ENCODE measurements at regions not wholly inside any gene's neighbourhood (a gene's known extent, or its start where the extent isn't known, plus 50 kb on each side); places are given as distances from the start of the nearest gene placed in this dataset.
"Not testable (repeated sequence)": the region's sequence is repeated elsewhere in the genome, so short reads cannot be mapped to it uniquely, and the experiment has no call there.

- H3K27me3 ChIP-seq (ENCODE audit: insufficient read depth, low read length) = no peaks in the 10 kb centered on the region
- no peaks in the 10 kb centered on the region for H3K9me3 ChIP-seq (ENCODE audit: low read length)
- no peaks in the 10 kb centered on the region for H3K36me3 ChIP-seq (ENCODE audit: insufficient read depth, low read length)
- no peak overlapping the region for H2AFZ ChIP-seq (ENCODE audit: low read depth, low read length)
- H3K4me3 ChIP-seq (ENCODE audit: low read length) = no peak overlapping the region
- no peaks in the 10 kb centered on the region for H3K4me1 ChIP-seq (ENCODE audit: insufficient read depth, low read length)
These were observed 426.7 kb upstream of the ARX start for GRCh38 chrX:25442499-25442898.

GRCh38 chrX:25433307-25433706 is 417.5 kb upstream of the ARX start:
- no peak overlapping the region for H2AFZ ChIP-seq (ENCODE audit: low read depth, low read length)

DNA sequence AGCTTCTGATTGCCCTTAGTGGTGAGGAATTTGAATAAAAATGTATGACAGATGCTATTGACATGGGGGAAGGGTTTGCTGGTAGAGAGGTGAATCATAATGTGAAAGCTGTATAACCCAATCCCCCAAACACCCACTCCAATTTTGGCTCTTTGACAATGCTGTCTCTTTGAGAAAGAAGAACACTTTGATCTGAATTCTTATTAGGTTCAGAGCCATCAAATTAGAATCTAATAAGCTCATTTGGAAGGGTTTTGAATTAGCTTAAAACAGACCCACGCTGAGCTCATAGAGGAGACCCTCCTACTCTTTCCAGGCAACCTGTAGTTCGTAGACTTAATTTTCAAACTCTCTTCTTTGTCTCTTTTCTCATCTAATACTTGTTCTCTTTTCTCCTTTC is 416.6 kb upstream of the ARX start:
- Histone ChIP-seq H3K4me3 (ENCODE audit: low read length) (no peak overlapping the region), H3K4me1 (ENCODE audit: insufficient read depth, low read length) (no peaks in the 10 kb centered on the region), H3K36me3 (ENCODE audit: insufficient read depth, low read length) (no peaks in the 10 kb centered on the region), H2AFZ (ENCODE audit: low read depth, low read length) (no peak overlapping the region), H3K27me3 (ENCODE audit: insufficient read depth, low read length) (no peaks in the 10 kb centered on the region), H3K9me3 (ENCODE audit: low read length) (no peaks in the 10 kb centered on the region)

More at GRCh38 chrX:25433307-25433706, 417.5 kb upstream of the ARX start:
- Histone ChIP-seq H3K36me3 (ENCODE audit: insufficient read depth, low read length) (no peaks in the 10 kb centered on the region), H3K9me3 (ENCODE audit: low read length) (no peaks in the 10 kb centered on the region), H3K27me3 (ENCODE audit: insufficient read depth, low read length) (no peaks in the 10 kb centered on the region), H3K4me1 (ENCODE audit: insufficient read depth, low read length) (no peaks in the 10 kb centered on the region), H3K4me3 (ENCODE audit: low read length) (no peak overlapping the region)

DNA sequence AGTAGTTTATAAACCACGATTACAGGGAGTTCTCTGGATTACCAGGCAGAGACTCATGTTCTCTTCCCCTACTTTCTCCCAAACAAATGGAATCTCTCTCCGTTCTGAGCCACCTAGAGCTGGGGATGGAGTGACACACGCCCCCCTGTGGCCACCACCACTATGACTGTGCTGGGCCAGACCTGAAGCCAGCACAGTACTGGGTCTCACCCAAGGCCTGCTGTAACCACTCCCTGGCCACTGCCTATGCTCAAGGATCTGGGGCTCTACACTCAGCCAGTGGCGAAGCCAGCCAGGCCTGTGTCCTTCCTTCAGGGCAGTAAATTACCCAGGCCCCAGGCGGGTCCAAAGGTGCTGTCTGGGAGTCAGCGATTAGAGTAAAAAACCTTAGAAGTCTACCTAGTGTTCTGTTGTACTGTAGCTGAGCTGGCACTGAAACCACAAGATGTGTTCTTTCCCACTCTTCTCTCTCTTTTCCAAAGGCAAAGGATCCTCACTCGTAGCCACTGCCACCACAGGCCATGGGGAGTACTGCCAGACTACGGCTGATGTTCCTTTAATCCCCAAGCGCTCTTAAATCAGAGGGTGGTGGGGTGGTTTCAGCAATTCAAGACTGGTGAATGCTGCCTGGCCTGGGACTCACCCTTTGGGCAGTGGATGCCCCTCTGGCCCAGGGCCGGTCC is 412.2 kb upstream of the ARX start:
- Histone ChIP-seq H3K4me1 (ENCODE audit: insufficient read depth, low read length) (no peaks in the 10 kb centered on the region), H3K36me3 (ENCODE audit: insufficient read depth, low read length) (no peaks in the 10 kb centered on the region), H2AFZ (ENCODE audit: low read depth, low read length) (no peak overlapping the region), H3K4me3 (ENCODE audit: low read length) (no peak overlapping the region), H3K27me3 (ENCODE audit: insufficient read depth, low read length) (no peaks in the 10 kb centered on the region), H3K9me3 (ENCODE audit: low read length) (no peaks in the 10 kb centered on the region)

DNA sequence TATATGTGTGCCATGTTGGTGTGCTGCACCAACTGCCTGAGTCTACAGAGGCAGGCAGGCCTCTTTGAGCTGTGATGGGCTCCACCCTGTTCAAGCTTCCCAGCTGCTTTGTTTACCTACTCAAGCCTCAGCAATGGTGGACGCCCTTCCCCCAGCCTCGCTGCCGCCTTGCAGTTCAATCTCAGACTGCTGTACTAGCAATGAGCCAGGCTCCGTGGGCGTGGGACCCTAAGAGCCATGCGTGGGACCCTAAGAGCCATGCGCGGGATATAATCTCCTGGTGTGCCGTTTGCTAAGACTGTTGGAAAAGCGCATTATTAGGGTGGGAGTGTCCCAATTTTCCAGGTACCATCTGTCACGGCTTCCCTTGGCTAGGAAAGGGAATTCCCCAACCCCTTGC is 388.4 kb upstream of the ARX start:
- not testable (repeated sequence) for H3K36me3 ChIP-seq (ENCODE audit: insufficient read depth, low read length); H3K9me3 ChIP-seq (ENCODE audit: low read length); H2AFZ ChIP-seq (ENCODE audit: low read depth, low read length); H3K4me1 ChIP-seq (ENCODE audit: insufficient read depth, low read length); H3K4me3 ChIP-seq (ENCODE audit: low read length); H3K27me3 ChIP-seq (ENCODE audit: insufficient read depth, low read length)

- no peaks in the 10 kb centered on the region for H3K4me1 ChIP-seq (ENCODE audit: insufficient read depth, low read length)
- H2AFZ ChIP-seq (ENCODE audit: low read depth, low read length) = no peak overlapping the region
- no peak overlapping the region for H3K4me3 ChIP-seq (ENCODE audit: low read length)
- no peaks in the 10 kb centered on the region for H3K9me3 ChIP-seq (ENCODE audit: low read length)
- H3K27me3 ChIP-seq (ENCODE audit: insufficient read depth, low read length) = no peaks in the 10 kb centered on the region
- H3K36me3 ChIP-seq (ENCODE audit: insufficient read depth, low read length) = no peaks in the 10 kb centered on the region
These were observed 373.5 kb upstream of the ARX start for GRCh38 chrX:25389266-25389665.

DNA sequence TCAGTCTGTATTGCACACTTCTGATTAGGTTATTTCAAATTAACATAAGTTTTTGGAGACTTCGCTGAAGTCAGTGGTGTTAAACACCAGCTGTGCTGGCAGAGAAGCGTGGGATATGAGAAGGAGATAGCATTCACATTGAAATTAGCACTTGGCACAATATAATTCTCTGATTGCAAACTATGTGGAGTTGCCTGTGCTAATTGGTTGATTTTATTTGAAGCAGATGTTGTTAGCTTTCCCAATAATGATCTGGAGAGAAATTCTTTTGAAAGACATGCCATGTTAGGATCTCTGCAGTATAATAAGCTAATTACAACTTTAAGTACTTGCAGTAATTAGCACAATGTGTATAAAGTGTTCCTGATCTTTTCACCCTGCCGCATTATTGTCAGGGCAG is 367.4 kb upstream of the ARX start:
- Histone ChIP-seq H3K4me3 (ENCODE audit: low read length) (no peak overlapping the region), H3K27me3 (ENCODE audit: insufficient read depth, low read length) (no peaks in the 10 kb centered on the region), H3K36me3 (ENCODE audit: insufficient read depth, low read length) (no peaks in the 10 kb centered on the region), H3K4me1 (ENCODE audit: insufficient read depth, low read length) (no peaks in the 10 kb centered on the region), H3K9me3 (ENCODE audit: low read length) (no peaks in the 10 kb centered on the region), H2AFZ (ENCODE audit: low read depth, low read length) (no peak overlapping the region)

GRCh38 chrX:25356456-25356855 is 340.7 kb upstream of the ARX start:
- Histone ChIP-seq H3K9me3 (ENCODE audit: low read length) (no peaks in the 10 kb centered on the region), H3K4me1 (ENCODE audit: insufficient read depth, low read length) (no peaks in the 10 kb centered on the region), H3K27me3 (ENCODE audit: insufficient read depth, low read length) (no peaks in the 10 kb centered on the region), H2AFZ (ENCODE audit: low read depth, low read length) (no peak overlapping the region), H3K4me3 (ENCODE audit: low read length) (no peak overlapping the region), H3K36me3 (ENCODE audit: insufficient read depth, low read length) (no peaks in the 10 kb centered on the region)

- H3K9me3 ChIP-seq (ENCODE audit: low read length) = no peaks in the 10 kb centered on the region
- no peak overlapping the region for H2AFZ ChIP-seq (ENCODE audit: low read depth, low read length)
- no peak overlapping the region for H3K4me3 ChIP-seq (ENCODE audit: low read length)
- H3K4me1 ChIP-seq (ENCODE audit: insufficient read depth, low read length) = no peaks in the 10 kb centered on the region
- H3K27me3 ChIP-seq (ENCODE audit: insufficient read depth, low read length) = no peaks in the 10 kb centered on the region
- no peaks in the 10 kb centered on the region for H3K36me3 ChIP-seq (ENCODE audit: insufficient read depth, low read length)
These were observed 328.6 kb upstream of the ARX start for GRCh38 chrX:25344161-25344936.

DNA sequence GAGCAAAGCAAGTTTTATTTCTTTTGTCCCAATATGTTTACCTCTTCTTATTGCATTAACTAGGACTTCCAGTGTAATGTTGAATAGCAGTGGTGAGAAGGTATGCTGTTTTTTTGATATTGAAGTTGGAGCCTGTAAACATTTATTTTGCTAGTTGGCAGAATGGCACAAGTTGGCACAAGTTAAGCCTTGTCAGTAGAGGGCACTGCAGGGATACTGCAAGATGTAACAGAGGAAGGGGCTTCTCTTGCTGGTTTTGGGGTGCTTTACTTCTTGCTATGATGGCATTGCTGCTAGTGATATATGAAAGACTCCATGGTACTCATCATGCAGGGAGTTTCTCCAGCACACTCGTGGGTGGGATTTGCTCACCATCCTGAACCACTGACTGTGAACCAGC is 327.3 kb upstream of the ARX start:
- Histone ChIP-seq H3K9me3 (ENCODE audit: low read length) (no peaks in the 10 kb centered on the region), H3K27me3 (ENCODE audit: insufficient read depth, low read length) (no peaks in the 10 kb centered on the region), H3K4me3 (ENCODE audit: low read length) (no peak overlapping the region), H2AFZ (ENCODE audit: low read depth, low read length) (no peak overlapping the region), H3K36me3 (ENCODE audit: insufficient read depth, low read length) (no peaks in the 10 kb centered on the region), H3K4me1 (ENCODE audit: insufficient read depth, low read length) (no peaks in the 10 kb centered on the region)

DNA sequence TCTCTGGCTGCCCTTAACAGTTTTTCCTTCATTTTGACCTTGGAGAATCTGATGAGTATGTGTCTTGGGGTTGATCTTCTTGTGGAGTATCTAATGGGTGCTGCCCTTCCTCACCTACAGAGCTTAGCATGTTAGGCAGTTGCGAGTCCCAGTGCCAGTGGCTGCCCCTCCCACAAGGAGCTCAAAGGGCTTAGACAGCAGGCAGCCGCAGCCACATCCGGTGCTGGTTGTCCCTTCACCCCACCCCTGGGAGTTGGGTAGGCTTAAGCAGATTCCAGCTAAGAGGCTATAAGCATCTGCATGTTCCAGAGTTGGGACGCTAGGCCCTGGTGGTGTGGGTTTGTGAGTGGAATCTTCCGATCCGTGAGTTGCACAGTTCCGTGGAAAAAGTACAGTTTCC is 322.1 kb upstream of the ARX start:
- Histone ChIP-seq H3K4me1 (ENCODE audit: insufficient read depth, low read length) (no peaks in the 10 kb centered on the region), H3K36me3 (ENCODE audit: insufficient read depth, low read length) (no peaks in the 10 kb centered on the region), H3K27me3 (ENCODE audit: insufficient read depth, low read length) (no peaks in the 10 kb centered on the region), H3K4me3 (ENCODE audit: low read length) (no peak overlapping the region), H2AFZ (ENCODE audit: low read depth, low read length) (no peak overlapping the region), H3K9me3 (ENCODE audit: low read length) (no peaks in the 10 kb centered on the region)

- Histone ChIP-seq H3K4me3 (ENCODE audit: low read length) (no peak overlapping the region), H2AFZ (ENCODE audit: low read depth, low read length) (no peak overlapping the region), H3K27me3 (ENCODE audit: insufficient read depth, low read length) (no peaks in the 10 kb centered on the region), H3K4me1 (ENCODE audit: insufficient read depth, low read length) (no peaks in the 10 kb centered on the region), H3K36me3 (ENCODE audit: insufficient read depth, low read length) (no peaks in the 10 kb centered on the region), H3K9me3 (ENCODE audit: low read length) (no peaks in the 10 kb centered on the region)
These were observed 285.2 kb upstream of the ARX start for GRCh38 chrX:25300994-25301393.

GRCh38 chrX:25296850-25297249 is 281.1 kb upstream of the ARX start:
- Histone ChIP-seq H2AFZ (ENCODE audit: low read depth, low read length) (no peak overlapping the region), H3K4me1 (ENCODE audit: insufficient read depth, low read length) (no peaks in the 10 kb centered on the region), H3K27me3 (ENCODE audit: insufficient read depth, low read length) (no peaks in the 10 kb centered on the region), H3K9me3 (ENCODE audit: low read length) (no peaks in the 10 kb centered on the region), H3K36me3 (ENCODE audit: insufficient read depth, low read length) (no peaks in the 10 kb centered on the region), H3K4me3 (ENCODE audit: low read length) (no peak overlapping the region)

- H3K9me3 ChIP-seq (ENCODE audit: low read length) = no peaks in the 10 kb centered on the region
- H3K4me3 ChIP-seq (ENCODE audit: low read length) = no peak overlapping the region
- no peaks in the 10 kb centered on the region for H3K4me1 ChIP-seq (ENCODE audit: insufficient read depth, low read length)
- no peaks in the 10 kb centered on the region for H3K36me3 ChIP-seq (ENCODE audit: insufficient read depth, low read length)
- H2AFZ ChIP-seq (ENCODE audit: low read depth, low read length) = no peak overlapping the region
- H3K27me3 ChIP-seq (ENCODE audit: insufficient read depth, low read length) = no peaks in the 10 kb centered on the region
These were observed 279.7 kb upstream of the ARX start for GRCh38 chrX:25295466-25295865.

Data from neuron (in vitro differentiated cells).